Cerebellar cortex (tissue), 1 donor: ENCODE measurements at regions not wholly inside any gene's neighbourhood (a gene's known extent, or its start where the extent isn't known, plus 50 kb on each side); places are given as distances from the start of the nearest gene placed in this dataset.

Source experiments
- DNase-seq: peaks from one replicate; pipeline ENCODE4 v3.0.0-alpha.2; 2015; ENCODE audit warnings: low spot score

DNA sequence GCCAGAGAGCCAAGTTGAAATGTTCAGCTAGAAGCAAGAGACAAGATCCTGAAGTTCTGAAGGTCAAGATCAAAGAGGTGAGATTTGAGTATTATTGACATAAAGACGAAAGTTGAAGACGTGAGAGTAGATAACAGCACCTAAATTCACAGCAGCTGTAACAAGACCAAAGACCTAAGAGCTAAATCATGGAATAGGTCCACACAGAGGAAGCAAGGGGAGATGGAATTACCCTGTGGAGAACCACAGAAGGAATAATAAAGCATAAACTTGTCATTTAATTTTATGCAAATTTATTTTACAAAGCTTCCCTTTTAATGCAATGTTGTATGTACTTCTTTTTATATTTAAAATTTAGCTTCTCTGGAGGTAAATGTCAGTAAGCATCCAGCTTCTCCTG lies 523.7 kb downstream of the NR2F1-AS1 start:
- DNase-seq = no peak

DNA sequence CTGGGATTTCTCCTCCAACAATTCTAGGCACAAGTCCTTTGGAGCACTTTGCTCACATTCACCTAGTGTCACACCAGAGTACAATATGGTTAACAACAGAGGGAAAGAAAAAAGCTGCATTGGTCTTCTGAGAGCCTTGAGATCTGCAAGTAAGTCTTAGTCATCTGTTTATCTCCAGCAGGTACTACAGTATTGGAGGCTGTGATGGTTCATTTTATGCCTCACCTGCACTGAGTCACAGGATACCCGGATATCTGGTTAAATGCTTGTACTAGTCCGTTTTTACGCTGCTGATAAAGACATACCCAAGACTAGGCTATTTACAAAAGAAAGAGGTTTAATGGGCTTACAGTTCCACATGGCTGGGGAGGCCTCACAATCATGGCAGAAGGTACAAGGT lies 525.0 kb downstream of the NR2F1-AS1 start:
- DNase-seq = no peak

DNA sequence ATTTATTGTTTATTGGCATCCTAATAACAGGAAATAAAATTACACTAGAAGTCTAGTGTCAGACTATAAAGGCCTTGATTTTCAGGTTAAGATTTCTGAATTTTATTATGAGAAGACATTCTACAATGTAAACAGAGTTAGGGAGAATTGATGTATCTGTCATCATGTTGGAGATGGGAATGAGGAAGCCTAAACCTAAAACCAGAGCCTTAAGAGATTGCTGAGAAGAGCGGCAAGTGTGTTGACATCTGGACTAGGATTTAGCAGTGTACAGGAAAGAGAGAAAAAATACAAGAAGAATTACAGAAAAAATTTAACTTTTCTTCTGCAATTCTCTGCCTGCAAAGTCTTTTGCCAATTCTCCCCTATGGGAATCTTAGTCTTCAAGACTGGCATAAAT lies 525.5 kb downstream of the NR2F1-AS1 start:
- no peak for DNase-seq

DNA sequence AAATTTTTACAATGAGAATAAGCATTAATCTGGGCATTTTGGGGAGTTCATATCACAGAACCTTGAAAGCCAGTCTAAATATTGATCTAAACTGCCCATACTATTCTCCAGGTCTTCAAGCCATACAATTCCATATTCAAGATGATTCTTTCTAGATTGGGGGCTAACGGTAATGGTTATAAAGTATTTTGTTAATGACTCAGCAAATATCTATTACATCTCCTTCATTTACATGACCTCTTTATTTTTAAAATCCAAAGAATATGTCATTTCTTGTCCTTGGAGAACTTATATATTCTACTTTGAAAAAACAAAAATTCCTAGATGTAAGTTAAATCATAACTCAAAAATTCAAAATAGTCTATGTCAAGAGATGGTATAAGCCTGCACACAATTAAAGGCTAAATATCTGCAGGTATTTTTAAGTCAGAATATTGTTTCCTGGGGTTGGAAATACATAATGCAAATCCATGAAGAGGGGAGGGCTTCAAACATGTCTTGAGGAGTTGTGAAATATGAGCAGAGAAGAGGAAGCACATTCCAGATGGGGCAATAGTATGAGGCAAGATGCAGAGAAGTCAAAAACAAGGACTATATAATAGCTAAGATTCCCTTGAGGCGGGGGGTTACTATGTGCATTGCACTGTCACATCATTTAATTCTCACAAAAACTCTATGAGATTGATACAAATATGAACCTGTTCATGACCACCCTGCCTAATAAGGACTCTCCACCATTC lies 526.4 kb downstream of the NR2F1-AS1 start:
- DNase-seq = no peak

DNA sequence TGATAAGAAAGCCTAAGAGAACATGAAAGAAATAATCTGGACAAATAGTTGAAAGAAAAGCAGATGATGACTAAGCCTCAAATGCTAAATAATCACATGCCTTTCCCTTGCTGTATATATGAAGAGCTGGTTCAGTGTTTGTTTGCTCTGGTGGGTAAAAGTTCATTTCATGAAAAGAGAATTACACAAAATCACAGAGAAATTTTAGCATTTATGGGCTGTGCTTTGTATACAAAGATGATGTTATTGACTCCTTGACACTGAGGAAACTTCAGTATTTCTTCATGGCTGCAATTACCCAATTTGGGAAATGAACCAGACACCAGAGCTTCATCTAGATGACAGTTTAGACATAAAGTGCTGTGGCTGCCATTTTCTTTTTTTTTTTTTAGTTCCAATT lies 527.2 kb downstream of the NR2F1-AS1 start:
- DNase-seq = no peak

DNA sequence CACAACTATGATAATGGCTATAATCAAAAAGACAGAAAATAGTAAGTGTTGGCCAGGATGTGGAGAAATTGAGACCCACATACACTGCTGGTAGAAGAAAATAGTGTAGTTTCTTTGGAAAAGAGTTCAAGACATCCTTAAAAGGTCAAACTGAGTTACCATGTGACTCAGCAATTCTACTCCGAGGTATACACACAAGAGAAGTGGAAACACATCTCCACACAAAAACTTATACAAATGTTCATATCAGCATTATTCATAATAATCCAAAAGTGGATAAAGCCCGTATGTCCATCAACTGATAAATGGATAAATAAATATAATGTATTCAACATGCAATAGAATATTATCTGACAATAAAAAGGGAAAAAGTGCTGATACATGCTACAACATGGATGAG lies 532.2 kb downstream of the NR2F1-AS1 start:
- no peak for DNase-seq

DNA sequence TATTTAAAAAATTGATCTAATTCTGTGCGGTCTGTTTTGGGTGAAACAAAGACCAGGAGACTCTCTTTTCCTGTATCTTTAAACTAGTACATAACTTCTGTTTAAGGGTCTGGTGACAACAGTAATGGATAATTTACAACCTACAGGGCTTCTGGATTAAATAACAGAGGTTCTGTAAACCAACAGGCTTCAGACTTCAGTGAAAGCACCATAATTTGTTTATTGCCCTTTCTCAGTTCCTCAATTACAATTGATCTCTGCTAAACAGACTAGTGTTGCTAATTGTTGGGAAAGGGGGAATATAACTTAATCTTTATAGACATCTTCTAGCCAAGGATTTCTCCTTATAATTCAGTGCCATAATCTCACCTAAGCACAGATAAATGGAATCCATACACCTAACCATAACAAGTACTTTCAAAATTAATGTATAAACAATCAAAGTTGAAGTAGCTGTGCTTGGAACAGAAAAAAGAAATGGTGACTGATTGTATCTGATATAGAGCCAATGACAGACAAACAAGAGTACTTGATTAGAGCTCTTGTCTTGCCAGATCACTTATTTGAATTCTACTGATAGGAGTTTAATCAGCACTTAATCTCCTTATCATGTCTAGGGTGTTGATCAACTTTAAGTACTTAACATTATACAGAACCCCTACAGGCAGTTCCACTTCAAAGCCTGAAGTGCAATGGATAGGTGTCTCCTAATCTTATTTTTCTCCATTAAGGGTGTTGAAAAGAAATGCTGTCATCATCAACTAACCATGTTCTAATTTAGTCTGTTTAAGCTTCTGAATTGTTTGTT lies 536.0 kb downstream of the NR2F1-AS1 start:
- no peak for DNase-seq

DNA sequence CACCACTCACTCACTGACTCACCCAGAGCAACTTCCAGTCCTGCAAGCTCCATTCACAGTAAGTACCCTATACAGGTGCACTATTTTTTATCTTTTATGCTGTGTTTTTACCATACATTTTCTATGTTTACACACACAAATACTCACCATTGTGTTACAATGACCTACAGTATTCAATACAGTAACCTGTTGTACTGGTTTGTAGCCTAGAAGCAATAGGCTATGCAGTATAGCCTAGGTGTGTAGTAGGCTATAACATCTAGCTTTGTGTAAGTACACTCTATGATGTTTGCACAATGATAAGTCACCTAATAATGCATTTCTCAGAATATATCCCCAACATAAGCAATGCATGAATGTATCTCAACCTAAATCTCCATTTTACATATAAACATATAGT lies 541.1 kb downstream of the NR2F1-AS1 start:
- DNase-seq = no peak

DNA sequence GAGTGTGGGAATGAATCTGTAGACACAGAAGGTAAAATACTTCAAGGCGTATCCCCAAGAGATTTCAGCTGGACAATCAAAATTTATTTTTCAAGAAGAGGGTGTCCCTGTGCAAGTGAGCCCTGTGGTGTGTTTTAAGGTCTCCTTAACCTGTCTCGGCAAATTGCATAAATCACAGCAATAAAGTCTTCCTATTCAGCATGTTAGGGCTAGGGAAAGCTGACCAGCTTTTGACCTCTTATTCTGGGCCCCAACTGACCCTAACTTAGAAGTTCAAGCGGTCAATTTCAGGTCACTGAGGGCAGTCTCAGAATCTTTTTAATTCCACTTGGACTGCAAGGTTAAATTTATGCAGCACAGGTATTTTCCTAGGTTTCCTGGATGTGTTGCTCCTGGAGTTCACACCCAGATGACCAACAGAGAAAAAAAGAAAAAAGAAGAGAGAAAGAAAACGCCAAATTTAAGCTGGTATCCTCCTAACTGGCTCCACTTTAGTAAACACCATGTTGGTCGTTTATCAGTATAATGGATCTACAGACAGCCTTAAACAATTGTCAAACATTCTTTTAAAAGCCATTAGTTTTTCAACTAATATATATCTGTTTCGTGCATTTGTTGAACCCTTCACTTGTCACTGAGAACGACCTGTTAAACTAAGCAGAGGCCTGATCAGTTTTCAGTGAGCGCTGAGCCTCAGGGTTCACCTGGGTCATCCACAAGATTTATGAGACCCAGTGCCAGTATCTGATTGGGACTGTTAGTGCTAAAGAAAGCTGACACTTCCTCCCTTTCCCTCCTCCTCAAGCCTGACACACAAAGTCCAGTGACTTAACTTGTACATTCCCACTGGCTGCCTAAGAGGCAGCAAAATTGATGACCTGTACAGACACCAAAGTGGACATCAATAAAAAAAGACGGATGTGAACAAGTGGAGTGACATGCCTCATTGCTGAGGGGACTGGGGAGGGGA lies 546.1 kb downstream of the NR2F1-AS1 start:
- DNase-seq = no peak

DNA sequence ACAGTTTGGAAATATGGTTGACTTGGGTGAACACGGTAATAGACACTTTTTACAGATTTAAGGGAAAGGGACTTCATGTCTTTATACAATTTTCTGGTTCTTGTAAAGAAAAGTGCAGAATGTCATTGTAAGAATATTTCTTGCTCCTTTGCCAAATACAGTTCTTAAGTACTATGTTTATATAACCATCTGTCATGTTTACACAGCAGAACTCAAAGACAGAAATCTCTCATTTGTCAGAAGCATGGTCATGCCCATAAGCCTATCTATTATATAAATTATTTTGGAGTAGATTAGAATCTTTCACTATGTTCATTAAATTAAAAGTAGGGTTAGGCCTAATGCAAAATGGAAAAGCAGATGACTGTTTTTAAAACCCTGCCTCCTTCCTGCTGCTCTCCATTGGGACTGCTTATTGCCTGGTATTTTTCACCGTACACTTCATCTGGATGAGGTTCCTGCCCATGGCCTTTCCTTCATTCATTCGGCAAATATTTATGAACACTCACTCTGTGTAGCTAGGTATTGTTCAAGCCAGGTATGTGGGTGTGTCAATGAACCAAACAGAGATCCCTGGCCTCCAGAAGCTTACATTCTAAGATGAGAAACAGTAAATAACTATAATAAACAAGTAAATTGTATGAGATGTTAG lies 558.1 kb downstream of the NR2F1-AS1 start:
- DNase-seq = peak; percentile 4

DNA sequence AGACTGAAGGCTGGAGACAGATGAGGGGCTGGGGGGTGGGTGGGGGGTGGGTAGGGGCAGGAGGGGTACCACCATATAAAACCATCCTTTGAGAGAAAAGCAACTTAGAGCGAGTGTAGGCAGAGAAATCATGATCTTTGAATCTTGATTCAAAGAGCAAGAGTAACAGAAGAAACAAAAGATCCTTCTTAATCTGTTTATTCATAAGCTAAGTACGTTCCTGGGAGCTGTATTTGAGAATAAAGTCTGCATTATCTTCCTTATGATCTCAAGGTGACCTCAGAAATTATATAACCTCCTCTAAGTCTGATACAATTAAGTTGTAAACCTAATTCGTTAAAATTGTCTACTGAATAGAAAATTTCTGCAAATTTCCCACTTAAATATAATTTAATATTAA lies 558.8 kb downstream of the NR2F1-AS1 start:
- DNase-seq = no peak

DNA sequence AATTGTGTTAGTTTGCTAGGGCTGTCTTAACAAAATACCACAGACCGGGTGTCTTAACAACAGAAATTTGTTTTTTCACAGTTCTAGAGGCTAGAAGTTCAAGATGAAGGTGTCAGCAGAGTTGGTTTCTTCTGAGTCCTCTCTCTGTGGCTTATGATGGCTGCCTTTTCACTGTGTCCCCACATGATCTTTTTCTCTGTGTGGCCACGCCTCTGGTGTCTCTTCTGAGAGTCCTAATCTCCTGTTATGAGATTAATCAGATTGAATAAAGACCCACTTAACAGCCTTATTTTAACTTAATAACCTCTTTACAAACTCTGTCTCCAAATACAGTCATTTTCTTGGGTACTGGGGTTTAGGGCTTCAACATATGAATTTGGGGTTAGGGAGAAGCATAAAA lies 561.1 kb downstream of the NR2F1-AS1 start:
- no peak for DNase-seq

DNA sequence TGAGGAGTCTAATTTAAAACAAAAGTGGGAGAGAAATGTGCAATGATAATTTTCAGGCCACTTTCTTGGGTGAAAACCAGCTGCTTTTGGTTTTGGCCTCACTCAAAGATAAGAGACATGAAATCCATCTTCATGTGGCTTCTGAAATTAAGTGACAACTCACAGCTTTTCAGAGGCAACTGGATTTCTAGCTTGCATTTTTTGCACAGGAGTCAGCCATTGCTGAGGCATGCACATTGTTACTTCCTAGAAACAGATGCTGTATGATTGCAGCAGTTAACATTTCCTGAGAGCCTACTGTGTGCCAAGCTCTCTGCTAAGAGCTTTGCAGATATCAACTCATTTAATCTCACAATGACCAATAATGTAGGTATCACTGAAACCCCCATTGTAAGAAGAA lies 562.6 kb downstream of the NR2F1-AS1 start:
- DNase-seq = no peak

DNA sequence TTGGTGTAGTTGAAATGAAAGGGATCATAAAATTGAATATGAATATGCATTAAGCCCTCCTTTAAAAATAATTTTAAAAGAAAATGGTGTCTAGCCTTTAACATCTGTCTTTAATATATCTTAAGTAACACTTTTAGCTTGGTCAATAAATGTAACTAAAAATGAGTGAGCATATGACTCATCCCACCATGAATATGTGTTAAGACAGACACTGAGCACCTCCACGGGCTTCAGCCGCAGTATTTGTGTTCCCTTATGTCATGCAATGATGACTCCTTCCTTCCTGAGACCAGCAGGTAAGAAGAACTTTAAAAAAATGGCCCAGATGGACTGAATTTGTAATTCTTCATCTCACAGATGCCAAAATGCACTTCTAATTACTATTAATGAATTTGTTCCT lies 563.2 kb downstream of the NR2F1-AS1 start:
- DNase-seq = no peak

DNA sequence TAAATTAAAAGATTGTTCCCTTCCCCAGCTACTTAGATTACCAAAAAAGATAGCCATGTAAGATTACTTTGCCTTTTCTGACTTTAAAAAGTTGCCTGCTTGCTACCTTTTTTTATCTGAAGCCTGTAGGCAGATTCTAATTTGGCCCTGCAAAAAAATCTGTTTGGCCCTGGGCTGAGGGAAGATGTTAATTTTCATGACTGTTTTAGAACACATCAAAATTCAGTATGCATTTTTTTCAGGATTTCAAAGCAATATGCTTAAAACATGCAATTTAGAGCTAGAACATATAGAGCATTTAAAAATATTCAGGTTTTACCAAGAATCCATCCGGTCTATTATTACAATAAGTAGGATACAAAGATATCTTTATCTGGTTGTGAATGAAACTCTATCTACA lies 563.6 kb downstream of the NR2F1-AS1 start:
- DNase-seq = no peak

DNA sequence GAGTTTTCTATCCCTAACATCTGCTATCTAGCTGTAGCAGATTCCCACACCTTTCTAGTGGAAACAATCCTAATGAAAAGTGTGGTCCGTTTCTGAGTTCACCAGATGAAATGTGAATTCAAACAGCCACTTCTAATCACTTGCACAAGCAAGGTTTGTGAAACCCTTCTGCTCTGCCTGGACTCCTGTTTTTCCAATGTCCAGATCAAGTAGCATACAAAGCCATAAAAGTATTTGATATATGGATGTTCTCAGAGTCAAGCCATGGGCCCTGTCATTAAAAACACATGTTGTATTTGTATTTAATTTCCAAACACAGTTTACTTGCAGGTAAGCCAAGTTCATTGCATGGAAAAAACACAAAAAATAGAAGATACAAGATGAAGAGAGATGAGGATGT lies 570.4 kb downstream of the NR2F1-AS1 start:
- no peak for DNase-seq

DNA sequence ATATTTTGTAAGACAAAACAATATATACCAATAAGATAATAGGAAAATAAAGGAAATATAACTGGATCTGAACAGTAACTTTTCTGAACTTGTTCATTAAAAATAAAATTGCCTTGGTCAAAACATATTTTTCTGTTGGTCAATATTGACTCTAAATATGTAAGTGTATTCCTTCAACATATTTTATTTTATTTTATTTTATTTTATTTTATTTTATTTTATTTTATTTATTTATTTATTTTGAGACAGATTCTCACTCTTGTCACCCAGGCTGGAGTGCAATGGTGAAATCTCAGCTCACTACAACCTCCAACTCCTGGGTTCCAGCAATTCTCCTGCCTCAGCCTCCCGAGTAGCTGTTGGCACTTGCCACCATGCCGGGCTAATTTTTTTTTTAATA lies 571.0 kb downstream of the NR2F1-AS1 start:
- no peak for DNase-seq

DNA sequence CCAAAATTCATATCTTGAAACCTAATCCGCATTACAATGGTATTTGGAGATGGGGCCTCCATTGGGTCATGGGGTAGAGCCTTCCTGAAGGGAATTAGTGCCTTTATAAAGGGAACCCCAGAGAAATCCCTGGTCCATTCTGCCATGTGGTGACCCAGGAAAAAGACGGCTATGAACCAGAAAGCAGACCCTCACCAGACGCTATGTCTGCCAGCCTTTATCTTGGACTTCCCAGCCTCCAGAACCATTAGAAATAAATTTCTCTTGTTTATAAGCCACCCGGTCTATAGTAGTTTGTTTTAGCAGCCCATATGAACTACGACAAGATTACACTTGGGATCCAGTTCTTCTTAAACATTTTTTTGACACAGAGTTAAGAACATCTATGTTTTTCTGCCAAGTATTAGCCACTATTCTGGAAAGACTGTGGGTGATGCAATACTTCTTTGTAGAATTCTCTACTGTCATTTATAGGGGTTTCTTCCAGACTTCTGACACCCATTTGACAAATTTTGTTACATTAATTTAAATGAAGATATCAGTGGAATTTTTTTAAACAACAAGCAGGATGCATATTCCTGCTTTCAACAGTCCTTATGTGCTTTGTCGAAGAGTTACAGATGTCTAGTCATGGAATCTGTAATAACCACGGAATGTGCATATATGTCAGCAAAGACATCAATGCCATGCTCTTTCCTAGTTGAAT lies 572.4 kb downstream of the NR2F1-AS1 start:
- no peak for DNase-seq

DNA sequence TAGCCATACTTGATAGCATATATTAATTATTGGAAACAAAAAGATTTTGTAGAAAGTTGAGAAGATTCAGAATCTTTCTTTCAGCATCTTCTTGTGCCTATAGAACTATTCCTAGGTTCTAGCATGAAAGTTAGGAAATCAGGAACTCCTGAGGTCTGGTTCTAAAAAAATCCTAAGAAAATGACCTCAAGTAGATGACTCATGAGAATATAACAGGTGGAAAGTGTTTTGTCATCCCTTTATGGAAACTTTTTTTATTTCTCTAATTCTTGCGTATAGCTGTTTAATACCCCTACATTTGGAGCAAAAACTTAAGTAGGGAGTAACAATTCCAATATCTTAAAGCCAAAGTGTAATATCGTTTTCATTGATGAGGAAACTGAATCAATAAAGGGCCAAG lies 574.1 kb downstream of the NR2F1-AS1 start:
- DNase-seq = no peak

DNA sequence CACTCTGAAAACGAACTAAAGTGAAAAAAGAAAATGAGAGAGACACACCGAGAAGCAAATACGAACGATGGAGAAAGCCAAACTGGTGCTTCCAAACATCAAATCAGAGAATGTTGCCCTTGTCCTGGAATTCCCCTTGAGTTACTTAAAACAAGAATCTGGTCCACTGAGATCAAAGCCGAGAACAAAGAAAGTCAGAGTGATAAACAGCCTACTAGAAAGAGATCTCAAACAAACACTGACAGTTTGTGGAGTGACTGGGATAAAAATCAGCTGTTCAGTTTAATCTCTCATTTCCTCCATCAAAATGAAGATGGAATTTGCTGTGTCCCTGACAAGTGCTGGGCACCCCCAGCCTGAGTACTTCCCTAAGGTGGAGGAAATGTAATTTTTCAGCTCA lies 582.6 kb downstream of the NR2F1-AS1 start:
- DNase-seq = no peak

DNA sequence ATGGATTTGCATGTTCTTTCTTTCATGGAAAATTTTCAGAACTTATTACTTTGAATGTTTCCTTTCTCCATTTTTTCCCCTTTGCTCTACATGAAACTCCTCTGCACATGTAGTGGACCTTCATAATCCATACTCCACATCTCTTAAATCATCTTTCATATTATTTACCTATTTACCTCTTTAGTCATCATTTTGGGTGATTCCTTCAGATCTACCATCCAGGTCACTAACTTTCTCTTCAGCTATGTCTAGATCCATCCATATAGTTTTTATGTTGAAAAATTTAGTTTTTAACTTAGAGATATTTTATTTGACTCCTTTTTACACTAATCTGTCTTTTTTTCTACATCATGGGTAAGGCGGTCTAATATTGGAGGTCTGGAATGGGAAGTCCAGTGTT lies 586.6 kb downstream of the NR2F1-AS1 start:
- DNase-seq = no peak
